SW480 (cell line): ENCODE measurements at regions not wholly inside any gene's neighbourhood (a gene's known extent, or its start where the extent isn't known, plus 50 kb on each side); places are given as distances from the start of the nearest gene placed in this dataset.
"Not testable (repeated sequence)": the region's sequence is repeated elsewhere in the genome, so short reads cannot be mapped to it uniquely, and the experiment has no call there.

Experiments used
- DNase-seq: peaks from one replicate; pipeline ENCODE4 v3.0.0-alpha.2; 2016; ENCODE audit warnings: low spot score

DNA sequence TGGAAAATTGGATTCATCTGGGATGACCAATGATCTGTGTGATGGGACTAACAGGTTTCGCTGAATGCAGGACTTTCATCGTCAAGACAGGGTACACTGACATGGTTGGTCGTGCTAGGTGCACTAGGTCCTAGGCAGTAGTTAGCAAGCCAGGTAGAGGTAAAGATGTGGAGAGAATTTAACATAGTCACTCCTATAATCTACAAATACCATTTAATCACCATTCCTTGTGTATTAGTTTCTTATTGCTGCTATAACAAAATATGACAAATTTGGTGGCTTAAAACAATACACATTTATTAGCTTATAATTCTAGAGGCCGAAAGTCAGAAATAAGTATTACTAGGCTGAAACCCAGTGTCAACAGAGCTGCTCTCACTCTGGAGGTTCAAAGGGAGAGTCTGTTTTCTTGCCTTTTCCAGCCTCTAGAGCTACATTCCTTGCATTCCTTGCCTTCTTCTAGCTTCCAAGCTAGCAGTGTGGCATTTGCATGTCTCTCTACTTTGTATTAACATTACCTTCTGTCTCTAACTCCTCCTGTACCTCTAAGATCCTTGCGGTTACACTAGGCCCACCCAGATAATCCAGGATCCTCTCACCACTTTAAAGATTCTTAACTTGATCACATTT lies 98.7 kb upstream of the GRIA3 start:
- no peak for DNase-seq

DNA sequence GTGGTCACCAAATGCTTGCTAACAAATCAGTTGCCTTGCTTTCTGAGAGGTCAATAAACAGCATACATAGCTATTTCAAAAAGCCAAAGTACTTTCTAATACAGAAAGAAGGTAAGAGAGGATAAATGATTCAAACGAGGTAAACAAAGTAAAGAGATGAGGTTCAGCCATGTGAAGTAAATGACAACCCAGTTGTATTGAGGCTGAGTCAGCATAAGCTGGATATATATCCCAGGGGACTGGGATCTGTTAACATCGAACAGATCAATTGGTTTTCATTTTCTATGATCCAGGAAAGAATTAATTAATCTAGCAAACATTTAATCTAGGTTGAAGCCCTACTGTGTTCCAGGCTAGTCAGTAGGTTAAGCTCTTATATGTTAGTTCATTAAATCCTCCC lies 97.3 kb upstream of the GRIA3 start:
- DNase-seq = no peak

DNA sequence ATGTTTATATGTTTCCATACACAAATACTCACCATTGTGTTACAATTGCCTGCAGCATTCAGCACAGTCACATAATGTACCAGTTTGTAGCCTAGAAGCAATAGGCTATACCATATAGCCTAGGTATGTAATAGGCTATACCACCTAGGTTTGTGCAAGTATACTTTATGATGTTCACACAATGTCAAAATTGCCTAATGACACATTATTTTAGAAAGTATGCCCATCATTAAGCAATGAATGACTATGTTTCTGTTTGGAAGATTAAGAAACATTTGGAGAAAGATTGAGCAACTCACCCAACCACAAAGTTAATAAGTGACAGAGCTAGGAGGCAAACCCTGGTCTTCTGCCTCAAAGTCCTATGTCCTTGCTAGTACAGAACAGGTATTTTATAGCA lies 96.8 kb upstream of the GRIA3 start:
- no peak for DNase-seq

DNA sequence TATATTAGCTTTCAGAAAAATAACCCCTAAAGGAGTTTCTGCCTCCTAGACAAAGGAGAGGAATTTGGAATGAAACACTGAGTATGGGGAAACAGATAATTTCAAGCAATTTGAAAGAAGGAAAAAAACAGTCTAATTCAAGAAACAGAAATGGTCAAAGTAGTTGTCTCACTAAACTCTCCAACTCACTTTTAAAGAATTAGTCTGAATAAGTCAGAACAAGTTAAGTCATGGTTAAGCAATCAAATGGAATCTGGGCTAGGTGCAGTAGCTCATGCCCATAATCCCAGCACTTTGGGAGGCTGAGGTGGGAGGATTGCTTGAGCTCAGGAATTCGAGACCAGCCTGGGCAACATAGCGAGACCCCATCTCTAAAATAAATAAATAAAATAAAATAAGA lies 95.7 kb upstream of the GRIA3 start:
- DNase-seq = no peak

DNA sequence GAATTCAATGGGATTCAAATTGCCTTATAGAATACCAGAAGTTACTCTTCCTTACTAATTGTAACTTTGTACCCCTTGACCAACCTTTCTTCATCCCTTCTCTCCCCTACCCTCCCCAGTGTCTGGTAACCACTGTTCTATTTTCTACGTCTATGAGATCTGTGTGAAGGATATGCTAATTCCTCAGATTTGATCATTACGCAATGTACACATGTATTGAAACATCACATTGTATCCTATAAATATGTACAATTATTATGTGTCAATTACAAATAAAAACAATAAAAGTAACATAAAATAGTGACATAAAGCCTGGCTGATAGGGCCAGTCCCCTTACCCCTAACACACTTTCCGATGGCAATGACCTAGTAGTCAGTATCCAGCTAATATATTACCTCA lies 95.1 kb upstream of the GRIA3 start:
- no peak for DNase-seq

DNA sequence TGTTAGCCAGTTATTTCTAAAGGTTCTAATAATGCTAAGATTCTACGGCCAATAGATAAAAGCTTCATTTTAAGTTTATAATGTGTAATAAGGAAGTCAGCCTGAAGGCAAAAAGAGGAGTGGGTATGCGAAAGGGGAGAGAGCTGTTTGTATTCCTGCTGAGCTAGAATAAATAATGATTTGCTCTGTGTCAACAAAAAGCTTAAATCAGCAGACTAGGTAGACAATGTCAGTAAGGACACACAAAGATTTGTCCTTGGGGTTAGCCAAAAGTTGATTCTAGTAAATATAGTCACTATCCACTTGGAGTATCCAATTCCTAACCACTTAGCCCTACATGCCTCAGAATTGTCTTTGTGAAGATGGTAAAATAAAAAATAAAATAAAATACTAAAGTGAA lies 90.3 kb upstream of the GRIA3 start:
- DNase-seq = no peak

DNA sequence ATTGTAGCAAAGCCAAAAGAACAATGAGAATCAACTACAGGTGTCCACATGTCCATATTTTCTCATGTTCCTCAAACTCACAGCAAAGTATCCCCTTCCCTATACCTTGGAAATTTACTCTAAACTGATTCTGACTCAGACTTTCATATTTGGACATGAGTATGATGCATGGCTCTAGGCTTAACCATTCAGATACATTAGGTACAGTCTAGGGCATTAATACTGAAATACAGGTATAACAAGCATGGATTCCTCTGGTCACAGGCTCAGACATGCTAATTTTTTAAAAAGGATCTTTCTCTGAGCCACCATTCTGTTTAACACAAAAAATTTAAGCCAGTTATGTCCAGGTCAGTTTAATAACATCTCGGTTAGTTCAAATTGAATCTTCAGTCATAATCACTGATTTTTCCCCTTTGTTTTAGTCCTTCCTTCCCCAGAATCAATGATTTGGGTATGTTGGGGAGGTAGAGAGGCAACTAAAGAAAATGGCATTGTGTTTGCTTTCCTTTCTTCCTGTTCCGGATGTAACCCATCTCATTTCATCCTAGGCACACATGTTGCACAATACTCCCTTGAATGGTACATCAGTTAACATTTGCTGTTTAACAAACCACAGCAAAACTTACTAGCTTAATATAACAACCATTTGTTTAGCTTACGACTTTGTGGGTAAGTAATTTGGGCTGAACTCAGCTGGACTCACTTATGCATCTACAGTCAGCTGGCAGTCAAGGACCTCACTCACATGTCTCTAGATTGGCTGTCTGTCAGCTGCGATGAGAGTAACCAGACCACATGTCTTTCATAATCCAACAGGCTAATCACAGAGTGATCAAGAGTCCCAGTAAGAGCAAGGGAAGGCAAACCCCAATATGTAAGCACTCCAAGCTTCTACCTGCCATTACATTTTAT lies 75.3 kb upstream of the GRIA3 start:
- DNase-seq = no peak

DNA sequence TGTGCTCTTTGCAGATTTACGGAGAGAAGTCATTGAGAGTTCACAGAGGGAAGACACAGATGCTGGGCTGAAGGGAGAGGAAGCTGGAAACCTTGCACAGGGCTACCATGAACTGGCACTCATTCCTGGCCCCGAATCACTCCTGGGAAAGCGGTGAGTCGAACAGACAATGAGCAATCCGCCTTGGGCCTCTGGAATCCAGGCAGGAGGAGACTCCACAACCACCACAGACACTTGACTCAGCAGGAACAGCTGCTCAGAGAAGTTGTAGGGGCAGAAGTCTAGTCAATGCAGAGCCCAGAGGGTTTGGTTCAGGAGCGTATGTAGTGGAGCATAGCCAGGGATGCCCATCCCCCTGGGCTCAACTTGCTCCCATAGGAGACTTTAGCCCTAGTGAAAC lies 62.8 kb upstream of the GRIA3 start:
- DNase-seq = no peak

DNA sequence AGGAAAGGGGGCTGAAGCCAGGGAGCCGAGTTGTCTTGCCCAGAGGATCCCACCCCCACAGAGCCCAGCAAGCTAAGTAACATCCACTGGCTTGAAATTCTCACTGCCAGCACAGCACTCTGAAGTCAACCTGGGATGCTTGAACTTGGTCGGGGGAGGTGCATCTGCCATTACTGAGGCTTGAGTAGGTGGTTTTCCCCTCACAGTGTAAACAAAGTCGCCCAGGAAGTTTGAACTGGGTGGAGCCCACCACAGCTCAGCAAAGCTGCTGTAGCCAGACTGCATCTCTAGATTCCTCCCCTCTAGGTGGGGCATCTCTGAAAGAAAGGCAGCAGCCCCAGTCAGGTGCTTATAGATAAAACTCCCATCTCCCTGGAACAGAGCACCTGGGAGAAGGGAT lies 54.3 kb upstream of the GRIA3 start:
- DNase-seq = not testable (repeated sequence)
